ENCODE measurements at regions not wholly inside any gene's neighbourhood (a gene's known extent, or its start where the extent isn't known, plus 50 kb on each side); places are given as distances from the start of the nearest gene placed in this dataset.
"Not testable (repeated sequence)": the region's sequence is repeated elsewhere in the genome, so short reads cannot be mapped to it uniquely, and the experiment has no call there.

DNA sequence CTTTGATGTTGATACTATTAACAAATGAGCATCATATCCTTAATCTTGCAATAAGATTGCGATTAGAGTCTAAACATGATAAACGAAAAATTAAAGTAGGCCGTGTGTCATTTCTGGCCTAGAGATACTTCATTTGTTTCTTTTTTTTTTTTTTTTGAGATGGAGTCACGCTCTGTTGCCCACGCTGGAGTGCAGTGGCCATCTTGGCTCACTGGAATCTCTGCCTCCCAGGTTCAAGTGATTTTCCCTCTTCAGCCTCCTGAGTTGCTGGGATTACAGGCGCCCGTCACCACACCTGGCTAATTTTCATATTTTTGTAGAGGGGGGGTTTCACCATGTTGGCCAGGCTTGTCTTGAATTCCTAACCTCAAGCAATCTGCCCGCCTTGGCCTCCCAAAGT lies 446.9 kb downstream of the PCNX1 start:
- no peak overlapping the region for H3K4me3 ChIP-seq
- DNase-seq: no peak
- H3K4me1 ChIP-seq: peaks cover 13 to 17% (median 13%) of the 10 kb centered on the region in 4 donors
- no peaks in the 10 kb centered on the region for H3K36me3 ChIP-seq
- H3K27me3 ChIP-seq: no peaks in the 10 kb centered on the region
- 97% methylated on average over 8 of the region's 8 CpGs for WGBS, 2 donors
- no peak overlapping the region for H3K27ac ChIP-seq
- no peak for ATAC-seq (ENCODE audit: low FRiP score in 2 of 2)
- TF ChIP-seq, protein P1, sequence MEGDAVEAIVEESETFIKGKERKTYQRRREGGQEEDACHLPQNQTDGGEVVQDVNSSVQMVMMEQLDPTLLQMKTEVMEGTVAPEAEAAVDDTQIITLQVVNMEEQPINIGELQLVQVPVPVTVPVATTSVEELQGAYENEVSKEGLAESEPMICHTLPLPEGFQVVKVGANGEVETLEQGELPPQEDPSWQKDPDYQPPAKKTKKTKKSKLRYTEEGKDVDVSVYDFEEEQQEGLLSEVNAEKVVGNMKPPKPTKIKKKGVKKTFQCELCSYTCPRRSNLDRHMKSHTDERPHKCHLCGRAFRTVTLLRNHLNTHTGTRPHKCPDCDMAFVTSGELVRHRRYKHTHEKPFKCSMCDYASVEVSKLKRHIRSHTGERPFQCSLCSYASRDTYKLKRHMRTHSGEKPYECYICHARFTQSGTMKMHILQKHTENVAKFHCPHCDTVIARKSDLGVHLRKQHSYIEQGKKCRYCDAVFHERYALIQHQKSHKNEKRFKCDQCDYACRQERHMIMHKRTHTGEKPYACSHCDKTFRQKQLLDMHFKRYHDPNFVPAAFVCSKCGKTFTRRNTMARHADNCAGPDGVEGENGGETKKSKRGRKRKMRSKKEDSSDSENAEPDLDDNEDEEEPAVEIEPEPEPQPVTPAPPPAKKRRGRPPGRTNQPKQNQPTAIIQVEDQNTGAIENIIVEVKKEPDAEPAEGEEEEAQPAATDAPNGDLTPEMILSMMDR (IDR thresholded peaks at IDR 0.05): no peak
- TF ChIP-seq EP300 (IDR thresholded peaks at IDR 0.05) (no peak), POLR2AphosphoS5 (IDR thresholded peaks at IDR 0.05) (no peak), POLR2A (IDR thresholded peaks at IDR 0.05) (no peak)
- H3K9me3 ChIP-seq: no peaks in the 10 kb centered on the region

DNA sequence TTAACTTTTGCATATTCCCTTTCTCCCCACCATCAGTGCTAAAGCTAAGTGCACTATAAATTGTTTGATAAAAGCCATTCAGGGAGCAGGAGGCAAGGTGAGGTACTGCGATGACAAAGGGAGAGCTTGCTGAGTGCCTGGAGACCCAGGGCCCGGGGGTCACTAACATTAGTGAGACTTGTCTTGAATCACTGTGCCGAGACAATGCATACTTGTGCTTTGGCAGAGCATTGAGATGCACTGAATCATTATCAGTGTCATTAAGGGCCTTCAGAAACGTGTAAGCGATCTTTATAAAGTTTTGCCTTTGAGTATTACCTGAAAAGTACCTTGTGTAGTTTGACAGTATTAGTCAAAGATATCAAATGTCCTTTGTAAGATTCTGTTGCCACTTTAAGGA lies 447.5 kb downstream of the PCNX1 start:
- Histone ChIP-seq H3K4me3 (no peak overlapping the region), H3K9me3 (no peaks in the 10 kb centered on the region), H3K27ac (no peak overlapping the region), H3K36me3 (no peaks in the 10 kb centered on the region), H3K4me1 (peaks cover 13 to 17% (median 13%) of the 10 kb centered on the region in 4 donors), H3K27me3 (no peaks in the 10 kb centered on the region)
- WGBS, 2 donors: 91 to 93% methylated on average over 5 of the region's 5 CpGs
- ATAC-seq (ENCODE audit: low FRiP score in 2 of 2) (no peak), DNase-seq (no peak)
- TF ChIP-seq, protein P1 (IDR thresholded peaks at IDR 0.05): no peak
- TF ChIP-seq POLR2AphosphoS5 (IDR thresholded peaks at IDR 0.05): no peak

DNA sequence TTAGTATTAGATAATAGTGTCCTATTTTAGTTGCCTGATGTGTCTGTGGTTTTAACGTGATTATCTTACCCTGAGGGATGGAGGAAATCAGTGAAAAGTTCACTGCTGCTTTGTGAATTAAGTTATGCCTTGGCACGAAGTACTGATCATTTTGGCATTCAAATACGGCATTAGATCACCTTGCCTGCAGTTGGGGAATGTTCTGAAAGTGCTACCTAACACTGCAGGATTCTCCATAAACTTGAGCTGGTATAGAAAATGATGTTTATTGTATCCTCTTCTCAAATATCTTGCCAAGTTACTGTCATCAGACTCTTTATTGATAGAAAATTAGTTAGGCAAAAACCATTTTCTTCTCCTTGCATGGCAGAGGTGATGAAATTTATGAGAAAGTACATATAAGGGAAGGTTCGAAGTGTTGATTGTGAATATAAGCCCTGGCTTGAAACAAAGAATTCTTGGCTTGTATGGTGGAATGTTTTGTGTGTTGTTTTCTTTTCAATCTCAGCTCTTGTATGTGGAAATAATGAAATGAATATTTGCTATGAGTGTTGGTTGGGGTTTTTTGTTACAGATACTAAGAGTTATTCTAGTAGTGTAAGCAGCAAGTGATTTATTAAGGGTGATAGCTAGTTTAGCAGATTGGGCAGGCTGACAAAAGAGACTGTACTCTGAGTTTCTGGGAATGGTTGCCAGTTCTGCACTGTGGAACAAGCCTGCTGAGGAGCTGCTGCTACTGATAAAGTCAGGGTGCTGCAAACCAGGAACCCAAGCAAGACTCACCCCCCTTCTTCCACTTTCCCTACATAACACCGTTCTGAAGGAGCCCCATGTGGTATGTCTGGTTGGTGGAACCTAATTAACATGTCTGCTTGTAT lies 448.3 kb downstream of the PCNX1 start:
- DNase-seq (peak in 1 of 2 donors; percentile 49), ATAC-seq (ENCODE audit: low FRiP score in 2 of 2) (peak; percentile 66 to 73)
- Histone ChIP-seq H3K4me1 (peaks cover 13 to 17% (median 13%) of the 10 kb centered on the region in 4 donors), H3K27ac (peak overlapping the region in 1 of 4 donors; percentile 61), H3K4me3 (no peak overlapping the region), H3K9me3 (no peaks in the 10 kb centered on the region), H3K27me3 (no peaks in the 10 kb centered on the region), H3K36me3 (no peaks in the 10 kb centered on the region)
- WGBS, 2 donors: 33 to 35% methylated on average over 5 of the region's 5 CpGs
- TF ChIP-seq, protein P1 (IDR thresholded peaks at IDR 0.05): no peak
- TF ChIP-seq POLR2A (IDR thresholded peaks at IDR 0.05) (no peak), POLR2AphosphoS5 (IDR thresholded peaks at IDR 0.05) (no peak)

DNA sequence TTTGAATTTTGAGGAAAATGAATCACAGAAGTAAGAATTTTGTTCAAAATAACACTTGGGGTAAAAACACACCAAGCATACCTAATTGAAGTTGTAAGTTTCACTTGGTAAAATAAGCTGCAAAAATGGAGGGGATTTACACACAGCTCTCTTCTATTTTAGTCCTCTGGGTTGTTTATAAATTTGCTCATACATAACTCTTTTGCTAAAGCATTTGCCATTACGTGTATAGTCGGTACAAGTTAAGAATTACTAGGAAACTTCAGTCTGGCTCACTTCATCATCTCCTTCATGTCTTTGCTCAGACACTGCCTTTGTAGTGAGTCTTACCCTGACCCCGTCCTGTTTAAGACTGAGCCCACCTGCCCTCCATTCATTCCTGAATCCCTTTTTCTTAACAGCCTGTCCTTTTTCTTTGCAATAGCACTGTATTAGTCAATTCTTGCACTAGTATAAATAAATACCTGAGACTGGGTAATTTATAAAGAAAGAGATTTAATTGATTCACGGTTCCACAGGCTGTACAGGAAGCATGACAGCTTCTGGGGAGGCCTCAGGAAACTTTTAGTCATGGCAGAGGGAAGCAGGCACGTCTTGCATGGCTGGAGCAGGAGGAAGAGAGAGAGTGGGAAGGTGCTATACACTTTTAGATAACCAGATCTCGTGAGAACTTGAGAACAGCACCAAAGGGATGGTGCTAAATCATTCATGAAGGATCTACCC lies 451.1 kb downstream of the PCNX1 start:
- Histone ChIP-seq H3K4me1 (peaks cover 18 to 34% (median 25%) of the 10 kb centered on the region in 4 donors), H3K27me3 (no peaks in the 10 kb centered on the region), H3K36me3 (no peaks in the 10 kb centered on the region), H3K9me3 (no peaks in the 10 kb centered on the region), H3K4me3 (no peak overlapping the region), H3K27ac (no peak overlapping the region)
- DNase-seq: no peak
- no peak for ATAC-seq (ENCODE audit: low FRiP score in 2 of 2)
- no peak for TF ChIP-seq EP300 (IDR thresholded peaks at IDR 0.05)
- TF ChIP-seq POLR2A (IDR thresholded peaks at IDR 0.05): no peak
- no peak for TF ChIP-seq POLR2AphosphoS5 (IDR thresholded peaks at IDR 0.05)
- TF ChIP-seq, protein P1 (IDR thresholded peaks at IDR 0.05): no peak
- WGBS, 2 donors: 79 to 80% methylated on average over 6 of the region's 6 CpGs

DNA sequence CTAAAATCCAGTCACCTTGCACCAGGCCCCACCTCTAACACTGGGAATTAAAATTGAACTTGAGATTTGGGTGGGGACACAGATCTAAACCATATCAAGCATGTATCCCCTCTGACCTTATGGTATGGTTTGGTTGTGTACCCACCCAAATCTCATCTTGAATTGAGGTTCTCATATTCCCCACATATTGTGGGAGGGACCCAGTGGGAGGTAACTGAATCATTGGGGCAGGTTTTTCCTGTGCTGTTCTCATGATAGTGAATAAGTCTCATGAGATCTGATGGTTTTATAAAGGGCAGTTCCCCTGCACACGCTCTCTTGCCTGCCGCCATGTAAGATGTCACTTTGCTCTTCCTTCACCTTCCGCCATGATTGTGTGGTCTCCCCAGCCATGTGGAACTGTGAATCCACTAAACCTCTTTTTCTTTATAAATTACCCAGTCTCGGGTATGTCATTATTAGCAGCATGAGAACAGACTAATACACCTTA lies 451.7 kb downstream of the PCNX1 start:
- not testable (repeated sequence) for ATAC-seq (ENCODE audit: low FRiP score in 2 of 2); H3K4me3 ChIP-seq; H3K9me3 ChIP-seq; H3K27me3 ChIP-seq; H3K36me3 ChIP-seq; H3K27ac ChIP-seq; DNase-seq
- 99% methylated on average over 4 of the region's 4 CpGs for WGBS, 2 donors
- peaks cover 24 to 40% (median 30%) of the 10 kb centered on the region in 4 donors for H3K4me1 ChIP-seq
